ENCODE measurements at regions not wholly inside any gene's neighbourhood (a gene's known extent, or its start where the extent isn't known, plus 50 kb on each side); places are given as distances from the start of the nearest gene placed in this dataset.

GRCh38 chr9:95752129-95752731 lies 123.3 kb upstream of the ERCC6L2 start:
- no peak for TF ChIP-seq CTCF (IDR thresholded peaks at IDR 0.05; ENCODE audit: low read depth, low read length)
- DNase-seq (ENCODE audit: extremely low read depth, low read depth) = no peak

GRCh38 chr9:95751520-95751790 lies 124.0 kb upstream of the ERCC6L2 start:
- TF ChIP-seq CTCF (IDR thresholded peaks at IDR 0.05; ENCODE audit: low read depth, low read length) = no peak
- DNase-seq (ENCODE audit: extremely low read depth, low read depth) = no peak

- no peak for TF ChIP-seq CTCF (IDR thresholded peaks at IDR 0.05; ENCODE audit: low read depth, low read length)
These were observed 124.6 kb upstream of the ERCC6L2 start for GRCh38 chr9:95750725-95751519.

GRCh38 chr9:95749493-95749892 lies 126.0 kb upstream of the ERCC6L2 start:
- DNase-seq (ENCODE audit: extremely low read depth, low read depth) = no peak
- TF ChIP-seq CTCF (IDR thresholded peaks at IDR 0.05; ENCODE audit: low read depth, low read length) = no peak

More at GRCh38 chr9:95750725-95751519, 124.6 kb upstream of the ERCC6L2 start:
- DNase-seq (ENCODE audit: extremely low read depth, low read depth) = no peak

GRCh38 chr9:95746408-95747180 lies 128.9 kb upstream of the ERCC6L2 start:
- no peak for DNase-seq (ENCODE audit: extremely low read depth, low read depth)
- TF ChIP-seq CTCF (IDR thresholded peaks at IDR 0.05; ENCODE audit: low read depth, low read length) = no peak

GRCh38 chr9:95742821-95743220 lies 132.7 kb upstream of the ERCC6L2 start:
- TF ChIP-seq CTCF (IDR thresholded peaks at IDR 0.05; ENCODE audit: low read depth, low read length) = no peak
- no peak for DNase-seq (ENCODE audit: extremely low read depth, low read depth)

- DNase-seq (ENCODE audit: extremely low read depth, low read depth) = no peak
- TF ChIP-seq CTCF (IDR thresholded peaks at IDR 0.05; ENCODE audit: low read depth, low read length) = no peak
These were observed 133.9 kb upstream of the ERCC6L2 start for GRCh38 chr9:95741631-95742030.

All from AG09319 (cell line).